HG02970 (cell line): ENCODE measurements at regions not wholly inside any gene's neighbourhood (a gene's known extent, or its start where the extent isn't known, plus 50 kb on each side); places are given as distances from the start of the nearest gene placed in this dataset.

ENCODE experiments used
- ATAC-seq: cut with Tn5 transposase; IDR thresholded peaks from one replicate; pipeline ENCODE4 v1.9.1; 2021; ENCODE audit warnings: mild to moderate bottlenecking, moderate library complexity, moderate number of reproducible peaks; ENCODE audit not compliant: unreplicated experiment, low FRiP score

DNA sequence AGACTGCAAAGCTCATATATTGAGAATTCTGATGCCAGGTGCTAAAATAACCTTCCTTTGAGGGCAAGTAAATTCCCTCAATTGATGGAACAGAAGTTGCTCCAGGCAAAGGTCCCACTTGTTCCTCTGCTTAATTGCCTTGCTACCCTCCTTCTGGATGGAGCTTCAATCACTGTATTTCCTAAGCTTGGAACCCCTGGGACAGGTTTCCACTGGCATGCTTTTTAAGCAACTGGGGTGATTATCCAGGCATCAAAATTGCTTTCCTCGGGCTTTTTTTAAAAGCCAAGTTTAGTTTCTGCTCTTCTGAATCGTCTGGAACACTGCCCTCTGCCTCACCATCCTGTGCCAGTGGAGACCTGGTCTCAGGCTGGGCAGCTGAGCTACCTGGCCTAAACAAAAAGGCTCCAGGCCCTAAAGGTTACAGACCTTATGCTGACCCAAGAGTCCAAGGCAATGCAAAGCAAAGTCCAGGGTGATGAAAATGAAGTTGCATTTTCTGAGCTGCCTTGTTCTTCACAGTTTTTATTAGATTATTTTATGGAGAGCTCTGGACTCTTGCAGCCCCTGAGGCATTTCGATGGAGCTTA is 167.9 kb upstream of the CD180 start:
- no peak for ATAC-seq

DNA sequence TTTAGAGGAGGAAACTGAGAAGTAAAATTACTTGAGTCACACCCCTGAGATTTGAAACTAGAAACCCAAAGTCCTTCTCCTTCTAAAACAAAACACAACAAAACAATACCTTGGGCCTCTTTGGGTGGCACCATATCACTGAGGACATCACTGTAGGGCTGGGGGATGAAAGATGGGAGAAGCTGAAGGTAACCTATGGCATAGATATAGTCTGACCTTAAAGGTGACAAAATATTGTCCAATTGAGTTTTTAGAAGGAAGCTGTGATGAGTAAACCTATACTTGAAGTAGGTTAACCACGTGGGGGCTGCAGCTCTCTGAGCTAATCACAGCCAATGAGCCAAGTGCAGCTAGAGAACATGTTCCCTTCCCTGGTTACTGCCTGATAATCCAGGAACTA is 167.4 kb upstream of the CD180 start:
- no peak for ATAC-seq

DNA sequence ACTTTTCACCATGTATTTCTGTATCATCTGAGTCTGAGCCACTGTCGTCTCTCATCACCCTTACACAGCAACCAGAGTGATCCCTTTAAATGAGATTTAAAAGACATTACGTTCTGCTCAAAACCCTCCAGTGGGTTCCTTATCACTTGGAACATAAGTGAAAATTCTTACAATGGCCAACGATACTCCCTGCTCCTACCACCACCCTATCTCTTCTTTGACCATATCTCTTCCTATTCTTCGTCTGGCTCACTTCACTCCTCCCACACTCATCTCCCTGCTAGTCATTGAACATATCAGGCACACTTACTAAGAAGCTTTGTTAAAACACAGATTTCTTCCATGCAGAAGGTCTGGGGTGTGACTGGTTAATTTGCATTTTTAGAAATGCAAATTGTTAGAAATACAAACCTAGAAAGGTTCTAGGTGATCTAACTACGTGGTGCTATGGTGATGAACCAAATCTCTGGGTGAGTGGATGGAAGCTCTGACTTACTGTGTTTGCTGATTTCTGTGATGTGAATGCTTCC is 166.6 kb upstream of the CD180 start:
- ATAC-seq, result no peak

DNA sequence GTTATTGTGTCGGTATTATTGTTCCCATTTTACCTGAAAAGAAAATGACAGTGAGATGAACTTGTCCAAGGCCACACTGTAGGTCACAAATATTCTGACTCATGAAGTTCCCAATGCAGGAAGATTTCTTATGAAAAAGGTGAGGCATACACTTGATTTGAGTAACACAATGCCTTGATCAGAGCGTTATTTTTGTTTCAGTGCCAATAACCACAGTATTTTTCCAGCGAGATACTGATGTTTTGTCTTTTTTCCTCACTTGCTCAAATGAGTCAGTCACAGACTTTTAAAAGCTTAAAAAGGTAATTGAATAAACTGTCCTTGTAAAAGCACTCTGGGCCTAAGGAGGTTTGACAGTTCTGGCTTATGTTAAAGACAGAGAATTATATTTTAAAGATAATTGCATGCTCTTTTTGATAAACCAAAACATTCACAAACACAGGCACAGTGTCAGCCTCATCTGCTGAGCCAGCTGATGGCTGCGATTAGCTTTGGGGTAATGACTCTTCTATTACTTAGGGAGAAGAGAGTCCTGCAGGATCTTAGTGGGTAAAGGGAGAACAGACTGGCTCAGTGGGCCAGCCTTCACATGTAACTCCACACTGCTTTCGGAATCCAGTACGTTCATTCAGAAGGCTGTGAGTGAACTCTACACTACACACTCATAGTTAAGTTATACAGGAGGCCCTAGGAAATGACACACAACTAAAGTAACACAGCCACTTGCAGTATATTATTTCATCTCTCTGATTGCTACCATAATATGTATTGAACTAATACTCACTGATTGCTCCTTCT is 165.5 kb upstream of the CD180 start:
- no peak for ATAC-seq

GRCh38 chr5:67360047-67360446 is 163.4 kb upstream of the CD180 start:
- ATAC-seq, result no peak

DNA sequence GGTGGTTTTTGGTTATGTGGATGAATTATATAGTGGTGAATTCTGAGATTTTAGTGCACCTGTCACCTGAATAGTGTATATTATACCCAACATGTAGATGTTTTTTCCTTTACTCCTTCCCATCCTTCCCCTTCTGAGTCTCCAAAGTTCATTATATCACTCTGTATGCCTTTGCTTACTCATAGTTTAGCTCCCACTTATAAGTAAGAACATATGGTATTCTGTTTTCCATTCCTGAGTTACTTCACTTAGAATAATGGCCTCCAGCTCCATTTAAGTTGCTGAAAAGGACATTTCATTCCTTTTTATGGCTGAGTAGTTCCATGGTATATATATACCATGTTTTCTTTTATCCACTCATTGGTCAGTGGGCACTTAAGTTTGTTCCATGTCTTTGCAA is 161.6 kb upstream of the CD180 start:
- no peak for ATAC-seq

GRCh38 chr5:67355120-67355713 is 158.6 kb upstream of the CD180 start:
- ATAC-seq, result no peak

DNA sequence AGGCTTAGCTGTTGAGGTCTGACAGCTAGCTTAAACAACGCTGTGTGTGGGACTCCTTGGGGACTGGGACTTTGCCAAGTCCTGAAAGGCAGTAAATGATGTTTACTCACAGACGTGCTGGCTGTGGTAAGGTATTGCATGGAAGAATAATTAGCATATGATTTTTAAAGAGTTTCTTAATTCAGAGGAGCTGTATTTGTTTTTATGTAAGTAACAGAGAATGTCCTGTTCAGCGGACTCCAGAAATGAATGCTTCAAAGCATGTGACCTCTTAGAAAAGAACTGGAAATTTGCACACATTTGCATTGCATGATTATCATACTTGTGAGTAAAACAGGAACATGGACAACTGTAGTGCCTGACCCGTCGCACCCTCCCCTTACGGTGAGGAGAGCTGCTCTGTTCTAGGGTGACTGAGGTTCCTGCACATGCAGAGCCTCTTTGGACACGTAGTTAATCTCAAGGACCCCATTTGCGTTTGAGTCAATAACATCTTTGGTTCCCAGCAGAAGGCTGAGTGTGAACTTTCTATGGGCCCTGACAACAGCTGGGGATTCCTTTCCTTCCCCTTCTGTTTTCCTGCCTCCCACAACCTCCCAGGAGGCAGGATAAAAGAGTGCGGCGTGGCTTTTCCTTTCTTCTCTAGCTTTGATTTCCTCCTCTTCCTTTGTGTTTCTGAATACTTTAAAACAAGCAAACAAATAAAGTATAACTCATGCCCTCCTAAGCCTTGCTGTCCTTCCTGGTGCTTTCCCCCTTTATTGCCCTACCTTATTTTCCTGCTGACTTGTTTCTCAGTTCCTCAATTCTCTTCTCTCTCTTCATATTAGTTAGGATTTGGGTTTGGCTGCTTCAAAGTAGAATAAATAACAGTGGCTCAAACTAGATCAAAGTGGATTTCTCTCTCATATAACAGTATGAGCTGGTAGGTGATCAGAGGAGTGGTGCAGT is 157.2 kb upstream of the CD180 start:
- no peak for ATAC-seq

- no peak for ATAC-seq
Observed at GRCh38 chr5:67350618-67351201, 154.1 kb upstream of the CD180 start.

DNA sequence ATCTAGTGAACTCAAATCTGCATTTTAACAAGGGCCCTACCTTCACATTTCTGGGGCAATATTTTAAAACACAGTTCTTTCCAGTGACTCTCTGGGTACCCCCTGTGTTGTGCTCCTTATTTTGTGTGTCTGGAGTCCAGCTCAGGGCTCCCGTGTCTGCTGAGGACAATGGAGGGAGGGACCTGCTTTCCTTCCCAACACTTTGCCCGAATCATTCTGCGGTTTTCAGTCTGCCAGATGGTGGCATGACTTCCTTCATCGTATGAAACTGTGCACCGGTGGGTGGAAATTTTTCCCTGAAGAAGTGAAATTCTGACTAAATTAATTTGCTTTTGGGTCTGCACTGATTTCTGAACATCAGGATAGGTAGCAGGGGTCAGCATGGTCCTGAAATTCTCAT is 153.6 kb upstream of the CD180 start:
- ATAC-seq, result no peak

DNA sequence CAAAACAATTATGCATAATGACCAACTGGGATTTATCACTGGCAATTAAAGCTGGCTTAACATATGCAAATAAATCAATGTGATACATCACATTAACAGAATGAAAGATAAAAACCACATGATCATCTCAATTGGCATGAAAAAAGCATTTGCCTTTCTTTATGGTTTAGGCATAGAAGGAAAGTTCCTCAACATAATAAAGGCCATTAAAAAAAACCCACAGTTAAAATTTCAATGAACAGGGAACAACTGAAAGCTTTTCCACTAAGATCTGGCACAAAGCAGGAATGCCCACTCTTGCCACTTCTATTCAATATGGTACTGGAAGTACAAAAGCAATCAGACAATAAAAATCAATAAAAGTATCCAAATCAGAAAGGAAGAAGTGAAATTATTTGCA is 151.2 kb upstream of the CD180 start:
- ATAC-seq, result no peak

- no peak for ATAC-seq
Observed at GRCh38 chr5:67346611-67347010, 150.0 kb upstream of the CD180 start.

DNA sequence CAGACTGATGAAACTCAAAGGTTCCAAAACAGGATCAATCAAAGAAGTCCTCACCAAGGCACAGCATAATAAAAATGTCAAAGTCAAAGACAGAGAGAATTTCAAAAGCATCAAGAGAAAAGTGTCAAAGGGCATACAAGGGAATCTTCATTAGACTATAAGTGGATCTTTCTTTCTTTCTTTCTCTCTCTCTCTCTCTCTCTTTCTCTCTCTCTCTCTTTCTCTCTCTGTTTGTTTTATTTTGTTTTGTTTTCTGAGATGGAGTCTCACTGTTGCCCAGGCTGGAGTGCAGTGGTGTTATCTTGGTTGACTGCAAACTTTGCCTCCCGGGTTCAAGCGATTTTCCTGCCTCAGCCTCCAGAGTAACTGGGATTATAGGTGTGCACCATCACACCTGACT is 148.3 kb upstream of the CD180 start:
- no peak for ATAC-seq

- no peak for ATAC-seq
Observed at GRCh38 chr5:67343835-67344234, 147.2 kb upstream of the CD180 start.

GRCh38 chr5:67341478-67341877 is 144.9 kb upstream of the CD180 start:
- ATAC-seq, result no peak

GRCh38 chr5:67339219-67339767 is 142.7 kb upstream of the CD180 start:
- ATAC-seq, result no peak

DNA sequence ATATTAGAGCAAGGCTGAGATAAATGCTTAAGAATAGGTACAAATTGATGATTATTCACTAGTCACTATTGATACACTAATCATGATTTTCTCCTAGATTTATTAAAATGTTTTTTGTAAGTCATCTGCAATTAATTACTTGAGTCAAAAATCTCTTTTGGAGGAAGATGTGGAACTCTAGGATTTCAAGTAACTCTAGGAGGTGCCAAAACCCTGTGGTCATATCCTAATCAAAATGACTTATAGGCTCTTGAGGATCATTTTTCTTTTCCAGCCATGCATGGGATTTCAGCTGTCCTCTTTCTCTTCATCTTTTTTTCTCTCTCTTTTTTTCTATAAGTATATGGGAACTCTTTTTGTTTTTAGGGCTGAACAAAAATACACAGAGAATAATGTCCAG is 141.8 kb upstream of the CD180 start:
- ATAC-seq, result no peak

DNA sequence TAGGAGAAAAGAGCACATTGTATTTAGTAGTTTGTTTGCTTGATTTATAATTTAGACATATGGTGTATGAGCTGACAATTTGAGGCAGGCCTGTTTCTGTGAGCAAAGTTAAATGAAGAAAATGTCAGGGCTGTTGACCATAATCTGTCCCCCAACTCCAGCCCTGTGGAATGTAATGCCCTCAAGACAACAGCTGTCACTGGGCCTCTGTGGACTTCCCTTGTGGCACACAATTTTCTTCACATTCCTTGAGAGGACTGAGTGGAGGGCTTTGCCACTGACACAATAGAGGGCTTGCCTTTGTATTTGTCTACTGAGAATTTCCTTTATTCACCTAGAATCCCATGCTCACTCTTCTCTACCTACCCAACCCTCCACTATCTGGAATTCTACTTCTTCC is 141.2 kb upstream of the CD180 start:
- ATAC-seq, result no peak

- no peak for ATAC-seq
Observed at GRCh38 chr5:67335426-67335825, 138.8 kb upstream of the CD180 start.

- no peak for ATAC-seq
Observed at GRCh38 chr5:67334373-67334772, 137.8 kb upstream of the CD180 start.
